GM10266 (cell line): ENCODE measurements at regions not wholly inside any gene's neighbourhood (a gene's known extent, or its start where the extent isn't known, plus 50 kb on each side); places are given as distances from the start of the nearest gene placed in this dataset.
"Not testable (repeated sequence)": the region's sequence is repeated elsewhere in the genome, so short reads cannot be mapped to it uniquely, and the experiment has no call there.

Source experiments
- DNase-seq: peaks from one replicate; pipeline ENCODE4 v3.0.0; 2012; ENCODE audit errors: extremely low spot score
- TF ChIP-seq, protein P1 (sequence below): IDR thresholded peaks from 2 replicates; pipeline ENCODE4 v1.5.1; 2012; ENCODE audit warnings: mild to moderate bottlenecking, low read depth; ENCODE audit not compliant: control insufficient read depth, insufficient read depth; ENCODE audit errors: missing control alignments

DNA sequence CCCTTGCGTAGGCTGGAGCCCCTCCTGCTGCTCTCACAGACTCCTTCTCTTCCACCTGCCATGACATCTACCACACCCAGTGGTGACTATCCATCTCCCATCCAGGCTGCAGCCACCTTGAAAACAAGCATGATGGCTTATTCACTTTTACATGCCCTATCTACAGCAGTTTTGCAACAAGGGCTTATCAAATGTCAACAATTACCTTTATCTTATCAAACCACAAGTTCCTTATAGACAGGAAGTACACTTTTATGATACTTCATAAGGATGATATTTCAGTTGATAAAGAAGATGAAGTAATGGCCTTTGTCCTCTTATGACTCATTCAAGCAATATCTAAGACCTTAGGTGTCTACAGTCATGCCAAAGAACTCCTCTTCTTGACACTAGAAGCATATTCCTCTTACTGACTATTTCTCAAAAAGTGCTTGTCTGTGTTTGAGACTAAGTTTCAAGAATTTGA is 125.3 kb upstream of the SPRED1 start:
- TF ChIP-seq, protein P1, sequence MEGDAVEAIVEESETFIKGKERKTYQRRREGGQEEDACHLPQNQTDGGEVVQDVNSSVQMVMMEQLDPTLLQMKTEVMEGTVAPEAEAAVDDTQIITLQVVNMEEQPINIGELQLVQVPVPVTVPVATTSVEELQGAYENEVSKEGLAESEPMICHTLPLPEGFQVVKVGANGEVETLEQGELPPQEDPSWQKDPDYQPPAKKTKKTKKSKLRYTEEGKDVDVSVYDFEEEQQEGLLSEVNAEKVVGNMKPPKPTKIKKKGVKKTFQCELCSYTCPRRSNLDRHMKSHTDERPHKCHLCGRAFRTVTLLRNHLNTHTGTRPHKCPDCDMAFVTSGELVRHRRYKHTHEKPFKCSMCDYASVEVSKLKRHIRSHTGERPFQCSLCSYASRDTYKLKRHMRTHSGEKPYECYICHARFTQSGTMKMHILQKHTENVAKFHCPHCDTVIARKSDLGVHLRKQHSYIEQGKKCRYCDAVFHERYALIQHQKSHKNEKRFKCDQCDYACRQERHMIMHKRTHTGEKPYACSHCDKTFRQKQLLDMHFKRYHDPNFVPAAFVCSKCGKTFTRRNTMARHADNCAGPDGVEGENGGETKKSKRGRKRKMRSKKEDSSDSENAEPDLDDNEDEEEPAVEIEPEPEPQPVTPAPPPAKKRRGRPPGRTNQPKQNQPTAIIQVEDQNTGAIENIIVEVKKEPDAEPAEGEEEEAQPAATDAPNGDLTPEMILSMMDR, result no peak
- no peak for DNase-seq

DNA sequence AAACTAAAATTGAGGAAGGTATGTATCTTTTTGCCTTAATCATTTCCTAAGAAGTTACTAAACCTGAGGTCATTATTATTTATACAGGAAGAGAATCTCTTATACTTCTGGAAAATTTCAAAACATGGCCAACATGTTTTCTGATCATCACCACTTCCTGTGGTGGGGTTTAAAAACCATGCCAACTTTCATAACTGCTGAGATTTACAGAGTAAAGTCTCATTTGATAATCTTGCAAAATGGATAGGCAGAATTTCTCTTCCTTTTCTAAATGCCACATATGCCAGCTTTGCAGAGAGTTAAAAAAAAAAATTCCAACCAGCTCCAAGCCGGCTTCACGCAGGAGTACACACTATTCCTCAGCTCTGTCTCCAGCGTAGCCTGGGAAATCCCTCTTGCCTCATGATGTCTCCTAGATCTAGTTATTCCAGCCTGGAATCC is 124.3 kb upstream of the SPRED1 start:
- no peak for DNase-seq
- TF ChIP-seq, protein P1, result no peak

DNA sequence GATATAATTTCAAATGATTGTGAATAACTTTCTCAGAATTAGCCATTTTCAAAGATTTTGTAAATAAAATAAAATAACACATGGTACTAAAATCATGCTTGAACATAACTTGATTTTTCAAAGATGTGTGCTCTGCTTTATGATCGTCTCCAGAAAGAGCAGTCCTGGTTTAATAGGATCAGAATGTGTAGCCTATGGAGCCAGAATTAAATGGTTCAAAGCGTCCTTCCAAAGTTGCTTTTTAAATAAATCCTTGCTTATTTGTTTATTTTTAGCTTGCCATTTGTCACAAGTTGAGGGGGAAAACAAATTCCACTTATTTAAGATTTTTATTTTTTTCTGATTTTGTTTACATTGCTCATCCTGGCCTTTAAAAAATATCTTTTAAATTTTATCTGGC is 123.7 kb upstream of the SPRED1 start:
- TF ChIP-seq, protein P1, result no peak

DNA sequence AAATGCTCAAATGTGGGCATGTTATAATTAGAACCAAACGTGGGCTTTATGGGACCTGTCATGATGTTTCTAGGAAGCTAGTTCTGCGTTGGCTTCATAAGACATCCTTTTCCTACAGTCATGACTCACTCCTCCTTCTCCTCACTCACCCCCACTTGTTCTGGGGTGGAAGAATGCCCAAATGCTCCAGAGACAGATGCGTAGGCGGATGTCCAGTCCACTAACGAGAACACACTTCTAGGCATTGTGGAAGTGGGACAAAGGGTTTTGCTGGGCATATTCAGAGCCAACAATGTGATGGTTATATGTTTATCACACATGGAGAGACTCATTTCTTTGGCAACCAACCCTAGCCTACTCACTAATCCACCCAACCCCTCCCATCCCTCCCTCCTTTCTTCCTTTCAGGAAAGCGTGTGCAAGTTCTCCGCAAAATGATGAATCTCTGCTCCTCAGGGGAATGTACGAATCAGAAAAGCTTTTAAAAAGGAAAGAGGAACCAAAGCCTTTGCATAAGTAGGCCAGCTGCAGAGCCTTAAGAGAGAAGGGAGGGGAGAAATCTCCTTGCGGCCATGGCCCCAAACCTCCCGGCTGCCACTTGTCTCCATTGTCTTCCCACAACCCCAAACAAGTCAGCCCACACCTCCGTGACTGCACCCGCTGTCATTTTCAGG is 123.0 kb upstream of the SPRED1 start:
- TF ChIP-seq, protein P1, result no peak
- DNase-seq, result peak; percentile 26

More for the DNA sequence above, 123.7 kb upstream of the SPRED1 start:
- DNase-seq, result no peak

DNA sequence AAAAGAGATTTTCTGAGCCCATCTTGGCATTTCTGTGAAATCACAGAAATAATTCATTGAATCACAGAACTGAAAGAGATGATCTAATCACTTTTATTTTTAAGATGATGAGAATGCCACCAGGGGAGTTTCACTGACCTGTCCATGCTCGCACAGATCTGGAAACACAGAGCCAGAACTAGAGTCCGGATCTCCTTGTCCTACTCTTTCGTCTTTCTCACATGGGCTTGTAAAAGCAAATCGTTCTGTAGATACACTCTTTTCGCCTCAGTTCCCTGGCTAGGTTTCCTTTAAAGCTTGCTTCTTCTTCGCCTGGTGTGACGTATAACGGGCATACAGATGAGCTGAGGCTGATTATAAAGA is 122.5 kb upstream of the SPRED1 start:
- TF ChIP-seq, protein P1, result no peak

DNA sequence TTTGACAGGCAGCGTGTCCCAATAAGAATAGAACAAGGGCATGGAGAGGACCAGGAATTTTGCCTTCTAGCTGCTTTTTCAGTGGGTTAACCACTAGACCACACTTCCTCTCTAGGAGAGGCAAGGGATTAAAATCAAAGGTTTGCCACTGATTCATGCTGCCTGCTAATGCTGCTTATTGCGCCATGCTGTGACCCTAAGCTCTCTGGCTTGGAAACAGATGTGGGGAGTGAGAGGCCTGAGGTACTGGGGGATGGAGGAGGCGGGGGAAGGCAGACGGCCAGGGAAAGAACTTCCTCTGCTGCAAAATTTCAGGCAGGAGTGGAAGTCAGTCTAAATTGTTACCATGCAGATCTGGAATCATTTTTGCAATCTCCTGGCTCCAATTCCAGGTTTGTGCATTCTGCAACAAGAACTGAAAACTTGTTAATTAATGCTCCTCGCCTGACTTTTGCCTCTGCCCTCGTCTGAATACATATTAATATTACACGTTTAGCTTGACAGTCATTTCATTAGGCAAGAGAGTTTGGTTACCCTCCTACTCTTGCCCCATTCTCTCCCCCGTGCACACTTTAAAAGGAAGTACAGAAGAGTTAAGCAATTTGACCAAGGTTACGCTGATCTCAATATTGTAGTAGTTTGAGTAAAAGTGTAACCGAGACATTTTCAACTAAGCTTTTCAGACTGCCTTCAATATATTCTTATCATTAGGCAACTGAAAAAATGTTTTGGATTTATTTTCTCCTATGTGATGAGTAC is 121.7 kb upstream of the SPRED1 start:
- TF ChIP-seq, protein P1, result no peak
- DNase-seq, result peak; percentile 28

More for the DNA sequence above, 122.5 kb upstream of the SPRED1 start:
- peak; percentile 18 for DNase-seq

DNA sequence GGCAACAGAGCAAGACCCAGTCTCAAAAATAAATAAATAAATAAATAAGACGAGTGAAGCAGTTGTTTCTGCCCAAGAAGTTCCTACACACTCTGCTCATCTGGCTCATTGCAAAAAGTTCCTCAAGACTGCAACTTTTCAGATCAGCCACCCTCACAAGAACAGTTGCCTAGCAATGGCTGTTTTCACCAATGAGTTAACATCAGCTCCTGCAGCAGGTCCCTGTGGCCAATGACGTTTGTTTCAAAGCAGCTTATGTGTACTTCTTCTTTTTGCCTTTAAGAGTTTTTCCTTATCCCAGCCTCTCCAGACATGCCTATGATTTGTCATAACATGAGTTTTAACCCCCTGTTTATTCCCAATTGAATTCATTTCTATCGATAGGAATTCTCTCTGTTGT is 118.4 kb upstream of the SPRED1 start:
- TF ChIP-seq, protein P1, result no peak
- DNase-seq, result no peak

DNA sequence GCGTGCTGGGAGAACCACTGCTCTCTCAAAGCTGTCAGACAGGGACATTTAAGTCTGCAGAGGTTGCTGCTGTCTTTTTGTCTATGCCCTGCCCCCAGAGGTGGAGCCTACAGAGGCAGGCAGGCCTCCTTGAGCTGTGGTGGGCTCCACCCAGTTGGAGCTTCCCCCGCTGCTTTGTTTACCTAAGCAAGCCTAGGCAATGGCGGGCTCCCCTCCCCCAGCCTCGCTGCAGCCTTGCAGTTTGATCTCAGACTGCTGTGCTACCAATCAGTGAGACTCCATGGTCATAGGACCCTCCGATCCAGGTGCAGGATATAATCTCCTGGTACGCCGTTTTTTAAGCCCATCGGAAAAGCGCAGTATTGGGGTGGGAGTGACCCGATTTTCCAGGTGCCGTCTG is 110.4 kb upstream of the SPRED1 start:
- DNase-seq, result not testable (repeated sequence)
